WTC11 (cell line): ENCODE measurements at regions not wholly inside any gene's neighbourhood (a gene's known extent, or its start where the extent isn't known, plus 50 kb on each side); places are given as distances from the start of the nearest gene placed in this dataset.

ENCODE experiments used
- ATAC-seq: fragments of 200-7000 bp; cut with Tn5 transposase; 2 replicates; pipeline ENCODE4 v1.10.0; 2021; ENCODE audit warnings: mild to moderate bottlenecking, moderate library complexity
- CTCF ChIA-PET: fragments of 300-600 bp; sonication (Branson Sonifier 250); formaldehyde crosslinking; loops from one replicate; lab custom pipeline; 2021; ENCODE audit warnings: antibody characterized with exemption; lab: Charles Lee
- POLR2A ChIA-PET: fragments of 350-600 bp; sonication (Branson Sonifier 250); formaldehyde crosslinking; loops from one replicate; lab custom pipeline; 2021; ENCODE audit warnings: antibody characterized with exemption; lab: Charles Lee
- DNase-seq: peaks from one replicate; pipeline ENCODE4 v3.0.0; 2021; ENCODE audit warnings: low spot score
- H3K27ac Mint-ChIP-seq: 2 replicates; pipeline ENCODE4 v1.8.0; 2021; ENCODE audit warnings: mixed read lengths
- H3K27me3 Mint-ChIP-seq: 2 replicates; pipeline ENCODE4 v1.8.0; 2021; ENCODE audit warnings: low read depth, mild to moderate bottlenecking, moderate library complexity, mixed read lengths
- H3K36me3 Mint-ChIP-seq: 2 replicates; pipeline ENCODE4 v1.8.0; 2021; ENCODE audit warnings: mixed read lengths
- H3K4me1 Mint-ChIP-seq: 2 replicates; pipeline ENCODE4 v1.8.0; 2022; ENCODE audit warnings: mixed read lengths
- H3K4me3 Mint-ChIP-seq: 2 replicates; pipeline ENCODE4 v1.8.0; 2021; ENCODE audit warnings: mild to moderate bottlenecking, moderate library complexity, mixed read lengths
- H3K9me3 Mint-ChIP-seq: 2 replicates; pipeline ENCODE4 v1.8.0; 2021; ENCODE audit warnings: mixed read lengths
- EMX1 ChIP-seq: fragments of 250-450 bp; sonication (Bioruptor Pico); IDR thresholded peaks from 2 replicates; pipeline ENCODE4 v1.8.0; 2021; ENCODE audit warnings: mild to moderate bottlenecking
- NR2C2 ChIP-seq: sonication (generic); formaldehyde crosslinking; IDR thresholded peaks from 2 replicates; pipeline ENCODE4 v1.8.0; 2022; ENCODE audit warnings: mild to moderate bottlenecking, missing genetic modification reagents
- RELA ChIP-seq: sonication (generic); formaldehyde crosslinking; IDR thresholded peaks from 2 replicates; pipeline ENCODE4 v1.8.1; 2022; ENCODE audit warnings: missing genetic modification reagents, mild to moderate bottlenecking, borderline replicate concordance
- ZNF121 ChIP-seq: sonication (generic); formaldehyde crosslinking; IDR thresholded peaks from 2 replicates; pipeline ENCODE4 v1.8.0; 2023; ENCODE audit warnings: missing genetic modification reagents
- ZNF138 ChIP-seq: sonication (generic); formaldehyde crosslinking; conservative IDR thresholded peaks from 2 replicates; pipeline ENCODE4 v1.8.1; 2022; ENCODE audit warnings: mild to moderate bottlenecking, moderate library complexity, missing genetic modification reagents
- ZNF263 ChIP-seq: sonication (generic); formaldehyde crosslinking; IDR thresholded peaks from 2 replicates; pipeline ENCODE4 v1.8.1; 2022; ENCODE audit warnings: low read depth, mild to moderate bottlenecking, moderate library complexity, missing genetic modification reagents
- ZNF416 ChIP-seq: fragments of 250-450 bp; sonication (Bioruptor Pico); IDR thresholded peaks from 2 replicates; pipeline ENCODE4 v1.9.0; 2021; ENCODE audit warnings: mild to moderate bottlenecking, inconsistent platforms
- ZNF423 ChIP-seq: fragments of 250-450 bp; sonication (Bioruptor Pico); IDR thresholded peaks from 2 replicates; pipeline ENCODE4 v2.1.2; 2022; ENCODE audit warnings: mild to moderate bottlenecking, moderate library complexity
- TF ChIP-seq, protein P1 (sequence below): sonication (generic); formaldehyde crosslinking; IDR thresholded peaks from 2 replicates; pipeline ENCODE4 v1.8.0; 2023; ENCODE audit warnings: missing genetic modification reagents, mild to moderate bottlenecking, borderline replicate concordance
- TF ChIP-seq, protein P2 (sequence below): sonication (generic); formaldehyde crosslinking; IDR thresholded peaks from 2 replicates; pipeline ENCODE4 v1.8.1; 2022; ENCODE audit warnings: low read depth, mild to moderate bottlenecking, moderate library complexity, missing genetic modification reagents, borderline replicate concordance
- TF ChIP-seq, protein P3 (sequence below): sonication (generic); formaldehyde crosslinking; IDR thresholded peaks from 2 replicates; pipeline ENCODE4 v1.8.0; 2022; ENCODE audit warnings: mild to moderate bottlenecking, missing genetic modification reagents
- TF ChIP-seq, protein P4 (sequence below): sonication (generic); formaldehyde crosslinking; IDR thresholded peaks from 2 replicates; pipeline ENCODE4 v1.8.1; 2023; ENCODE audit warnings: mild to moderate bottlenecking, missing genetic modification reagents, moderate library complexity
- TF ChIP-seq, protein P5 (sequence below): sonication (generic); formaldehyde crosslinking; IDR thresholded peaks from 2 replicates; pipeline ENCODE4 v1.8.0; 2022; ENCODE audit warnings: mild to moderate bottlenecking, missing genetic modification reagents
- TF ChIP-seq, protein P6 (sequence below): sonication (generic); formaldehyde crosslinking; IDR thresholded peaks from 2 replicates; pipeline ENCODE4 v1.8.0; 2022; ENCODE audit warnings: mild to moderate bottlenecking, missing genetic modification reagents
- TF ChIP-seq, protein P7 (sequence below): sonication (generic); formaldehyde crosslinking; IDR thresholded peaks from 2 replicates; pipeline ENCODE4 v1.8.1; 2023; ENCODE audit warnings: mild to moderate bottlenecking, missing genetic modification reagents, borderline replicate concordance

DNA sequence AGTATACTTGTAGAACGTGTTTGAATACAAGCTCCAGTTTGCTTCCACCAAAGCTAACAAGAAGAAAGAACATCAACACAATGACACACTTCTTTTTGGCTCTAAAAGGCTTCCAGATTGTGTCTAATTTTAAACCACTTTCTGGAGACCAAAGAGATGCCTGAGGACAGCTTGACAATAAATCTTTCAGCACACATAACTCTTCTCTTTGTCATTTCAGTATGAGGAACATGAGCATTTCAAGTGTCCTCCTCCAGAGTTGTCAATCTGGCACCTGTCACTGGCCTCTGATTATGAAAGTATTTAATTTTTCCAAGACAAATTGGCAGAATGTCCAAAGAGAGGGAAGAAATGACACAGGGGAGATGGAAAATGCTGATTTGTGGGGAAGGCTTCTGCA is 79.0 kb upstream of the TLR4 start:
- CTCF ChIA-PET: no interaction called here
- peaks cover 21% of the 10 kb centered on the region for H3K36me3 Mint-ChIP-seq
- TF ChIP-seq, protein P1, sequence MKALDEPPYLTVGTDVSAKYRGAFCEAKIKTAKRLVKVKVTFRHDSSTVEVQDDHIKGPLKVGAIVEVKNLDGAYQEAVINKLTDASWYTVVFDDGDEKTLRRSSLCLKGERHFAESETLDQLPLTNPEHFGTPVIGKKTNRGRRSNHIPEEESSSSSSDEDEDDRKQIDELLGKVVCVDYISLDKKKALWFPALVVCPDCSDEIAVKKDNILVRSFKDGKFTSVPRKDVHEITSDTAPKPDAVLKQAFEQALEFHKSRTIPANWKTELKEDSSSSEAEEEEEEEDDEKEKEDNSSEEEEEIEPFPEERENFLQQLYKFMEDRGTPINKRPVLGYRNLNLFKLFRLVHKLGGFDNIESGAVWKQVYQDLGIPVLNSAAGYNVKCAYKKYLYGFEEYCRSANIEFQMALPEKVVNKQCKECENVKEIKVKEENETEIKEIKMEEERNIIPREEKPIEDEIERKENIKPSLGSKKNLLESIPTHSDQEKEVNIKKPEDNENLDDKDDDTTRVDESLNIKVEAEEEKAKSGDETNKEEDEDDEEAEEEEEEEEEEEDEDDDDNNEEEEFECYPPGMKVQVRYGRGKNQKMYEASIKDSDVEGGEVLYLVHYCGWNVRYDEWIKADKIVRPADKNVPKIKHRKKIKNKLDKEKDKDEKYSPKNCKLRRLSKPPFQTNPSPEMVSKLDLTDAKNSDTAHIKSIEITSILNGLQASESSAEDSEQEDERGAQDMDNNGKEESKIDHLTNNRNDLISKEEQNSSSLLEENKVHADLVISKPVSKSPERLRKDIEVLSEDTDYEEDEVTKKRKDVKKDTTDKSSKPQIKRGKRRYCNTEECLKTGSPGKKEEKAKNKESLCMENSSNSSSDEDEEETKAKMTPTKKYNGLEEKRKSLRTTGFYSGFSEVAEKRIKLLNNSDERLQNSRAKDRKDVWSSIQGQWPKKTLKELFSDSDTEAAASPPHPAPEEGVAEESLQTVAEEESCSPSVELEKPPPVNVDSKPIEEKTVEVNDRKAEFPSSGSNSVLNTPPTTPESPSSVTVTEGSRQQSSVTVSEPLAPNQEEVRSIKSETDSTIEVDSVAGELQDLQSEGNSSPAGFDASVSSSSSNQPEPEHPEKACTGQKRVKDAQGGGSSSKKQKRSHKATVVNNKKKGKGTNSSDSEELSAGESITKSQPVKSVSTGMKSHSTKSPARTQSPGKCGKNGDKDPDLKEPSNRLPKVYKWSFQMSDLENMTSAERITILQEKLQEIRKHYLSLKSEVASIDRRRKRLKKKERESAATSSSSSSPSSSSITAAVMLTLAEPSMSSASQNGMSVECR (CRISPR knock-in tag): no peak
- TF ChIP-seq, protein P2, sequence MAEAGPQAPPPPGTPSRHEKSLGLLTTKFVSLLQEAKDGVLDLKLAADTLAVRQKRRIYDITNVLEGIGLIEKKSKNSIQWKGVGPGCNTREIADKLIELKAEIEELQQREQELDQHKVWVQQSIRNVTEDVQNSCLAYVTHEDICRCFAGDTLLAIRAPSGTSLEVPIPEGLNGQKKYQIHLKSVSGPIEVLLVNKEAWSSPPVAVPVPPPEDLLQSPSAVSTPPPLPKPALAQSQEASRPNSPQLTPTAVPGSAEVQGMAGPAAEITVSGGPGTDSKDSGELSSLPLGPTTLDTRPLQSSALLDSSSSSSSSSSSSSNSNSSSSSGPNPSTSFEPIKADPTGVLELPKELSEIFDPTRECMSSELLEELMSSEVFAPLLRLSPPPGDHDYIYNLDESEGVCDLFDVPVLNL (CRISPR knock-in tag): no peak
- no peak for TF ChIP-seq ZNF263
- TF ChIP-seq ZNF423 (CRISPR knock-in tag): no peak
- TF ChIP-seq, protein P3, sequence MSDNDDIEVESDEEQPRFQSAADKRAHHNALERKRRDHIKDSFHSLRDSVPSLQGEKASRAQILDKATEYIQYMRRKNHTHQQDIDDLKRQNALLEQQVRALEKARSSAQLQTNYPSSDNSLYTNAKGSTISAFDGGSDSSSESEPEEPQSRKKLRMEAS (CRISPR knock-in tag): no peak
- no peak for TF ChIP-seq EMX1 (CRISPR knock-in tag)
- no peak for TF ChIP-seq RELA (CRISPR knock-in tag)
- POLR2A ChIA-PET: no interaction called here
- DNase-seq: no peak
- H3K4me3 Mint-ChIP-seq: no peak overlapping the region
- H3K27me3 Mint-ChIP-seq: no peaks in the 10 kb centered on the region; the same call in 1 of the 2 replicates
- H3K27ac Mint-ChIP-seq: no peak overlapping the region
- H3K4me1 Mint-ChIP-seq: peaks cover 6% of the 10 kb centered on the region
- H3K9me3 Mint-ChIP-seq: peaks cover 20% of the 10 kb centered on the region
- no peak for ATAC-seq

DNA sequence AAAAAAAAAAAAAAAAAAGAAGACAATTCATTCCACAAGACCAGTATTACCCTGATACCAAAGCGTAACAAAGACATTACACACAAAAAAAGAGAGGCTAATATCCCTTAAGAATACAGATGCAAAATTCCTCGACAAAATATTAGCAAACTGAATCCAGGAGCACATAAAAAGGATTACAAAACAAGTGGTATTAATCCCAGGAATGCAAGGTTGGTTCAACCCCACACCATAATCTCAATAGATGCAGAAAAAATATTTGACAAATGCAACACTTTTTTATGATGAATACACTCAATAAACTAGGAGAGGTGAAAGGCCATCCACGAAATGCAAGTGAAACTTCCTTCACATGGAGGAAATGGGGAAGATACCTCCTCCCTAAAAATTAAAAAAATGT is 80.1 kb upstream of the TLR4 start:
- Mint-ChIP-seq H3K4me1 (peaks cover 6% of the 10 kb centered on the region), H3K27me3 (no peaks in the 10 kb centered on the region; the same call in 1 of the 2 replicates), H3K9me3 (peaks cover 26% of the 10 kb centered on the region), H3K27ac (no peak overlapping the region), H3K4me3 (no peak overlapping the region)
- POLR2A ChIA-PET: no interaction called here
- DNase-seq: no peak
- no peak for ATAC-seq
- TF ChIP-seq NR2C2 (CRISPR knock-in tag): no peak
- TF ChIP-seq EMX1 (CRISPR knock-in tag): no peak
- no peak for TF ChIP-seq ZNF121 (CRISPR knock-in tag)
- TF ChIP-seq, all 79 proteins: peak for 0
- peaks cover 21% of the 10 kb centered on the region for H3K36me3 Mint-ChIP-seq
- CTCF ChIA-PET: no interaction called here

DNA sequence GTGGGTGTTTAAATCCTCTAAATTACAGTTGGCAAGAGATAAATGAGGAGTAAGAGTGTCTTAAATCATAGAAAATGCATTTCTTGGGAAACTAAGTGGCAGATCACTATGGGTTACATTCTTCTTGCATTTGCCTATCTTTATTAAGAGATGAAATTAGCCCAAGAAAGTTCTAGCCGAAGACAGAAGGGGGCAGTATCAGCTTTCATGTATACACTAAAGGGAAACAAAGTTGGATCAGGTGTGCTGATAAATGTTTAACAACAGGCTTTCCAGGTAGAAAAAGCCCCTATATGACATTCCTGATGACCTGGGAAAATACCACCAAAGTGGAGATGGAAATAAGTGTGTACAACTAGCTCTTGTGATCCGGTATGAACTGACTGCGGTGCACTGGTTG is 81.9 kb upstream of the TLR4 start:
- H3K27me3 Mint-ChIP-seq: no peaks in the 10 kb centered on the region; the same call in 1 of the 2 replicates
- H3K27ac Mint-ChIP-seq: no peak overlapping the region
- H3K4me1 Mint-ChIP-seq: peaks cover 6% of the 10 kb centered on the region
- ChIA-PET POLR2A (no interaction called here), CTCF (interaction anchor here (0.8 to 1.6 kb wide), 6 partner anchors 13 to 158 kb away, joined by 3 to 7 read pairs (median 4); no protein-coding TSS in a partner anchor)
- TF ChIP-seq, protein P3 (CRISPR knock-in tag): no peak
- TF ChIP-seq ZNF416 (CRISPR knock-in tag): no peak
- TF ChIP-seq, protein P4, sequence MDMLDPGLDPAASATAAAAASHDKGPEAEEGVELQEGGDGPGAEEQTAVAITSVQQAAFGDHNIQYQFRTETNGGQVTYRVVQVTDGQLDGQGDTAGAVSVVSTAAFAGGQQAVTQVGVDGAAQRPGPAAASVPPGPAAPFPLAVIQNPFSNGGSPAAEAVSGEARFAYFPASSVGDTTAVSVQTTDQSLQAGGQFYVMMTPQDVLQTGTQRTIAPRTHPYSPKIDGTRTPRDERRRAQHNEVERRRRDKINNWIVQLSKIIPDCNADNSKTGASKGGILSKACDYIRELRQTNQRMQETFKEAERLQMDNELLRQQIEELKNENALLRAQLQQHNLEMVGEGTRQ (CRISPR knock-in tag): no peak
- TF ChIP-seq, protein P5, sequence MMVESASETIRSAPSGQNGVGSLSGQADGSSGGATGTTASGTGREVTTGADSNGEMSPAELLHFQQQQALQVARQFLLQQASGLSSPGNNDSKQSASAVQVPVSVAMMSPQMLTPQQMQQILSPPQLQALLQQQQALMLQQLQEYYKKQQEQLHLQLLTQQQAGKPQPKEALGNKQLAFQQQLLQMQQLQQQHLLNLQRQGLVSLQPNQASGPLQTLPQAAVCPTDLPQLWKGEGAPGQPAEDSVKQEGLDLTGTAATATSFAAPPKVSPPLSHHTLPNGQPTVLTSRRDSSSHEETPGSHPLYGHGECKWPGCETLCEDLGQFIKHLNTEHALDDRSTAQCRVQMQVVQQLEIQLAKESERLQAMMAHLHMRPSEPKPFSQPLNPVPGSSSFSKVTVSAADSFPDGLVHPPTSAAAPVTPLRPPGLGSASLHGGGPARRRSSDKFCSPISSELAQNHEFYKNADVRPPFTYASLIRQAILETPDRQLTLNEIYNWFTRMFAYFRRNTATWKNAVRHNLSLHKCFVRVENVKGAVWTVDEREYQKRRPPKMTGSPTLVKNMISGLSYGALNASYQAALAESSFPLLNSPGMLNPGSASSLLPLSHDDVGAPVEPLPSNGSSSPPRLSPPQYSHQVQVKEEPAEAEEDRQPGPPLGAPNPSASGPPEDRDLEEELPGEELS (CRISPR knock-in tag): no peak
- TF ChIP-seq, protein P6, sequence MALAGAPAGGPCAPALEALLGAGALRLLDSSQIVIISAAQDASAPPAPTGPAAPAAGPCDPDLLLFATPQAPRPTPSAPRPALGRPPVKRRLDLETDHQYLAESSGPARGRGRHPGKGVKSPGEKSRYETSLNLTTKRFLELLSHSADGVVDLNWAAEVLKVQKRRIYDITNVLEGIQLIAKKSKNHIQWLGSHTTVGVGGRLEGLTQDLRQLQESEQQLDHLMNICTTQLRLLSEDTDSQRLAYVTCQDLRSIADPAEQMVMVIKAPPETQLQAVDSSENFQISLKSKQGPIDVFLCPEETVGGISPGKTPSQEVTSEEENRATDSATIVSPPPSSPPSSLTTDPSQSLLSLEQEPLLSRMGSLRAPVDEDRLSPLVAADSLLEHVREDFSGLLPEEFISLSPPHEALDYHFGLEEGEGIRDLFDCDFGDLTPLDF (CRISPR knock-in tag): no peak
- no peak for TF ChIP-seq ZNF138
- TF ChIP-seq, protein P7, sequence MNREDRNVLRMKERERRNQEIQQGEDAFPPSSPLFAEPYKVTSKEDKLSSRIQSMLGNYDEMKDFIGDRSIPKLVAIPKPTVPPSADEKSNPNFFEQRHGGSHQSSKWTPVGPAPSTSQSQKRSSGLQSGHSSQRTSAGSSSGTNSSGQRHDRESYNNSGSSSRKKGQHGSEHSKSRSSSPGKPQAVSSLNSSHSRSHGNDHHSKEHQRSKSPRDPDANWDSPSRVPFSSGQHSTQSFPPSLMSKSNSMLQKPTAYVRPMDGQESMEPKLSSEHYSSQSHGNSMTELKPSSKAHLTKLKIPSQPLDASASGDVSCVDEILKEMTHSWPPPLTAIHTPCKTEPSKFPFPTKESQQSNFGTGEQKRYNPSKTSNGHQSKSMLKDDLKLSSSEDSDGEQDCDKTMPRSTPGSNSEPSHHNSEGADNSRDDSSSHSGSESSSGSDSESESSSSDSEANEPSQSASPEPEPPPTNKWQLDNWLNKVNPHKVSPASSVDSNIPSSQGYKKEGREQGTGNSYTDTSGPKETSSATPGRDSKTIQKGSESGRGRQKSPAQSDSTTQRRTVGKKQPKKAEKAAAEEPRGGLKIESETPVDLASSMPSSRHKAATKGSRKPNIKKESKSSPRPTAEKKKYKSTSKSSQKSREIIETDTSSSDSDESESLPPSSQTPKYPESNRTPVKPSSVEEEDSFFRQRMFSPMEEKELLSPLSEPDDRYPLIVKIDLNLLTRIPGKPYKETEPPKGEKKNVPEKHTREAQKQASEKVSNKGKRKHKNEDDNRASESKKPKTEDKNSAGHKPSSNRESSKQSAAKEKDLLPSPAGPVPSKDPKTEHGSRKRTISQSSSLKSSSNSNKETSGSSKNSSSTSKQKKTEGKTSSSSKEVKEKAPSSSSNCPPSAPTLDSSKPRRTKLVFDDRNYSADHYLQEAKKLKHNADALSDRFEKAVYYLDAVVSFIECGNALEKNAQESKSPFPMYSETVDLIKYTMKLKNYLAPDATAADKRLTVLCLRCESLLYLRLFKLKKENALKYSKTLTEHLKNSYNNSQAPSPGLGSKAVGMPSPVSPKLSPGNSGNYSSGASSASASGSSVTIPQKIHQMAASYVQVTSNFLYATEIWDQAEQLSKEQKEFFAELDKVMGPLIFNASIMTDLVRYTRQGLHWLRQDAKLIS (CRISPR knock-in tag): no peak
- DNase-seq (no peak), ATAC-seq (peak; percentile 56)
- H3K4me3 Mint-ChIP-seq: no peak overlapping the region
- H3K9me3 Mint-ChIP-seq: peaks cover 31% of the 10 kb centered on the region
- peaks cover 21% of the 10 kb centered on the region for H3K36me3 Mint-ChIP-seq
